Lower leg skin (tissue), 3 donors: ENCODE measurements at regions not wholly inside any gene's neighbourhood (a gene's known extent, or its start where the extent isn't known, plus 50 kb on each side); places are given as distances from the start of the nearest gene placed in this dataset.
"Not testable (repeated sequence)": the region's sequence is repeated elsewhere in the genome, so short reads cannot be mapped to it uniquely, and the experiment has no call there.

Source experiments
- POLR2A ChIP-seq, 2 donors: fragments of 450-650 bp; IDR thresholded peaks; one replicate each; pipeline ENCODE4 v1.6.1; 2016 to 2017; ENCODE audit warnings: antibody characterized with exemption in 2 of 2, mild to moderate bottlenecking in 1 of 2, moderate library complexity in 1 of 2
- TF ChIP-seq, protein P1 (sequence below), 3 donors: fragments of 450-650 bp; IDR thresholded peaks; one replicate each; pipeline ENCODE4 v1.5.1; 2016; ENCODE audit warnings: antibody characterized with exemption in 3 of 3, mild to moderate bottlenecking in 3 of 3, moderate library complexity in 2 of 3

DNA sequence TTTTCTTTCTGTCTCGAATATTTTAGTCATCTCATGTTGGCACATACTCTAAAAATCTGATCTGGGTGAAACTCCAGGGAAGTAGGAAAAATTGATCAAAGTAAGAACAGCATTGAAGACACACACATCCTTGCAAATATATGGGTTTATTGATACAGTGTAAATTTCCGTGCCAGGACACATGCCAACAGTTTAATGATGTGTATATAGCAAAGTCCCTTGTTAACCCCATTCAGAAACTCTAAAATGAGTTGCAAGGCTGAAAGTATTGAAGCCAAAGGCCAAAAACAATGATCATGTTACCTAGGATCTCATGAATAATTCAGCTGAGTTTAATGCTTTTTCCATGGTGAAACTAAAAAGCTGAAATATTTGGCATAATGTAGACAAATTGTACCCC, 61.6 kb downstream of the SRGAP2 start:
- TF ChIP-seq POLR2A (IDR thresholded peaks at IDR 0.05) = not testable (repeated sequence)
- TF ChIP-seq, protein P1, sequence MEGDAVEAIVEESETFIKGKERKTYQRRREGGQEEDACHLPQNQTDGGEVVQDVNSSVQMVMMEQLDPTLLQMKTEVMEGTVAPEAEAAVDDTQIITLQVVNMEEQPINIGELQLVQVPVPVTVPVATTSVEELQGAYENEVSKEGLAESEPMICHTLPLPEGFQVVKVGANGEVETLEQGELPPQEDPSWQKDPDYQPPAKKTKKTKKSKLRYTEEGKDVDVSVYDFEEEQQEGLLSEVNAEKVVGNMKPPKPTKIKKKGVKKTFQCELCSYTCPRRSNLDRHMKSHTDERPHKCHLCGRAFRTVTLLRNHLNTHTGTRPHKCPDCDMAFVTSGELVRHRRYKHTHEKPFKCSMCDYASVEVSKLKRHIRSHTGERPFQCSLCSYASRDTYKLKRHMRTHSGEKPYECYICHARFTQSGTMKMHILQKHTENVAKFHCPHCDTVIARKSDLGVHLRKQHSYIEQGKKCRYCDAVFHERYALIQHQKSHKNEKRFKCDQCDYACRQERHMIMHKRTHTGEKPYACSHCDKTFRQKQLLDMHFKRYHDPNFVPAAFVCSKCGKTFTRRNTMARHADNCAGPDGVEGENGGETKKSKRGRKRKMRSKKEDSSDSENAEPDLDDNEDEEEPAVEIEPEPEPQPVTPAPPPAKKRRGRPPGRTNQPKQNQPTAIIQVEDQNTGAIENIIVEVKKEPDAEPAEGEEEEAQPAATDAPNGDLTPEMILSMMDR (IDR thresholded peaks at IDR 0.05) = not testable (repeated sequence)
